ENCODE measurements at regions not wholly inside any gene's neighbourhood (a gene's known extent, or its start where the extent isn't known, plus 50 kb on each side); places are given as distances from the start of the nearest gene placed in this dataset.
"Not testable (repeated sequence)": the region's sequence is repeated elsewhere in the genome, so short reads cannot be mapped to it uniquely, and the experiment has no call there.

DNA sequence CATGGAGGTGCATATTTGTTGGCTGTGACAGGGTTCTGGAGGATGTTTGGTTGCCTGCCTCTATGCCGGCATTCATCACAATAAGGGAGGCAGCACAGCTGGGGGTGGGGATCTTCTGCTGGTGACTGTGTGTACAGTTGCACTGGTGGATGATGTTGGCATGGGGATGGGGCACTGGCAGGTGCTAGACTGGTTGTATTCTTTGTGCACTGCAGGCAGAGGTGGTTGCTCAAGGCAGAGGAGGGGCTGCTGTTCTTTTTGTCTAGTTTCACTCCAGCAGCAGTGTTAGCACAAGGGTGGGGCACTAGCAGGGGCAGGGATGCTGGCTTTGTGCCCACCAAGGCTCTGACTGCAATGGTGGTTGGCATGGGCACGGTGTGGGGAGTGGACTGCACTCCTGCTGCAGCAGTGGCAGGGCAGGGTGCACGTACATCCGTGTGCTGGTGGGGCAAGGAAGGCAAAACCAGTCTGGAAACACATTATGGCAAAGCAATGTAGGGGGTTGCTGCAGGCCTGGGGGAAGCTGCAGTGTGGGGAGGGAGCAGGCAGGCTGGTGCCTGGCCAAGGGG, 69.3 kb downstream of the ISOC1 start:
- no peak for DNase-seq (ENCODE audit: low read depth)

DNA sequence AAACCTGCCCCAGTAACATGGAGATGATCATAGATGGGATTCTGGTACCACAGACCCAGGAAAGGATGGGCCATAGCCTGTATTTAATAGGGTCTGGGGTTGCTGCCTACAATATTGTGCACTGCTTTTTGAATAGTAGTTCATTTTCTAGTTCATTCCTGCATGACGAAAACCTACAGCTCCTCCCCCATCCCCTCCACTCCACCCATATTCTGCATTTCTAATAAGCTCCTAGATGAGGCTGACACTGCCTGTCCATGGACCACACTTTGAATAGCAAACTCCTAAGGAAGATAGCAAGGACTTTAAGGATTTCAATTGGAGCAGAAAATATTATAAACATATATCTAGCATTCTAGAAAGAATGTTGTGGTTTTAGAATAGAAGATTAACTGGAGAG, 75.5 kb downstream of the ISOC1 start:
- DNase-seq (ENCODE audit: low read depth) = no peak

DNA sequence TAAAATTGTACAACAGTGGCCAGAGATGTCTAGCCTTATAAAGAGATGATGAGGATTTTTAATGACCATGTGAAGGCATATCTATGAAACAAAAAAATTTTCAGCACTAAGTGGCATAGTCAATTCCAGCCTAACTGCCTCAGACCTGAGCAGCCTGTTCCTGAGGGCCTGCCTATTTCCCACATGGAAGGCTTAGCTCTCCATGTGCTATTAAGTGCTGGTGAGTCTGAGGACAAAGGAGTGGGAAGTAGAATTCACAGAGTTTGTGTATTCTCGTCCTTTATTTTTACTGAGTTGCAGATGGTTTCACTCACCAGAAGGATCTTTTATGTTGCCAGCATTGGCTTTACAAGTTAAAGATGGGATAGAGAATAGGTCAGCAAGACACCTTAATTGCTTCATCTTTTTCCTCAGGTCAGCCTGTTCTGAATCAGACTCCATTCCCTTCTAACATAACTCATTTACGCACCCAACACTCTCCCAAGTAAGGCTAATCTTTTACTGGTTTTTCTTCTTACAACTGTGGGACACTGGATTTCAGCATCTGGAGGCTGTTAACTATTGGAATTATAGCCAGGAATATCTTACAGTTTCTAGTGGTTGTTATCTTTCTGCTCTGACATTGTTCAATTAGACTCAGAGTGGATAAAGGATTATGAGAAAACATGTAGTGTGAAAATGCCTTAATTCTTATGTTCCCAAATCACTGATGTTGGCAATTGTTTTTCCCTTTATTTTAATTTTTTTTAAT, 76.8 kb downstream of the ISOC1 start:
- no peak for DNase-seq (ENCODE audit: low read depth)

DNA sequence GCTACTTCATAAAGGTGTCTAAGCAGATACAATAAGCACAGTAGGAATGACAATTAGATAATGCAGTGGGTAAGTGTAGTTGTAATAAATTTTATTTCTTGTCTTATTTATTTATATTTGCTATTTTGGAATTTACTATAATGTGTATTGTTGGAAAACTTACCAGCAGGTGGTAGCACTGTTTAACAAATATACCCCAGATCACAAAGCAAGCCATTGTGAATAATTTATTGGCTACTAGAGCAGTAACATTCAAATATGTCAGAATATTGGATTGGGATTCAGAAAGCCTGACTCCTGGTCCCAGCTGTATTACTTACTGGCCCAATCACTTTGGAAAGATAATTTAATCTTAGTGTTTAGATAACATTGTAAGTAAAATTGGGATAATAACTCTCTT, 78.0 kb downstream of the ISOC1 start:
- DNase-seq (ENCODE audit: low read depth) = peak; percentile 4

DNA sequence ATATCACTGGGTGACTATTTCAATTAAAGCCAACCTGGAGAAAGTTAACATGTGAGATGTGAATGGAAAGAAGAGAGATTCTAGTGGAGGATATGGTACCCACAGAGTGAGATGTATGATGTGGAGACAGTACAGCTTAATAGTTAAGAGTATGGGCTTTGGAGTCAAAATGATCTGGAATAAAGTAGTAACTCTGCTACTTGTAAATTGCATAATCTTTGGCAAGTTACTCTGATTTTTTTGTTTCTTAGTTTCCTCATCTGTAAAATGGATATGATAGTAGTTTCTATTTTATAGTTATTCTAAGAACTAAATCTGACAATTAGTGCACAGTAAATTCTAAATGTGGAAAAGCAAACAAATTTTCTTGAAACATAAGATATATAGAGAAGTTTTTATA, 79.2 kb downstream of the ISOC1 start:
- no peak for DNase-seq (ENCODE audit: low read depth)

DNA sequence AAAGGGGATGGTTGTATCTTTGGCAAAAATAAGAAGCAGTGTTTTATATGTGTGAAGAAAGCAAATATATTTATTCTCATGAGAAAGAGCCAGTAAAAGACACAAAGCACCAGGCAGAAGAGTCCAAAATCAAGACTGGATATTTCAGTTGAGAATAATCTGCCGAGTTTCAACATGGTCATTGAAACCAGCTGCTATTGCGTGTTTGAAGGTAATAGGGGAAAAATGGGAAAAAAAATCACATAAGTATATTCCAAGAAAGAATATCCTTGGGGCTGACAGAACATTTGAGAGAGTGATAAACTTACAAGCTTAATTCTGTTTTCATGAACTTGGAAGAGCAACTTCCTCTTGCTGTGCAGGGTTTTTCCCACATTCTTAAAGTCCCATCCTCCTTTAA, 79.9 kb downstream of the ISOC1 start:
- no peak for DNase-seq (ENCODE audit: low read depth)

DNA sequence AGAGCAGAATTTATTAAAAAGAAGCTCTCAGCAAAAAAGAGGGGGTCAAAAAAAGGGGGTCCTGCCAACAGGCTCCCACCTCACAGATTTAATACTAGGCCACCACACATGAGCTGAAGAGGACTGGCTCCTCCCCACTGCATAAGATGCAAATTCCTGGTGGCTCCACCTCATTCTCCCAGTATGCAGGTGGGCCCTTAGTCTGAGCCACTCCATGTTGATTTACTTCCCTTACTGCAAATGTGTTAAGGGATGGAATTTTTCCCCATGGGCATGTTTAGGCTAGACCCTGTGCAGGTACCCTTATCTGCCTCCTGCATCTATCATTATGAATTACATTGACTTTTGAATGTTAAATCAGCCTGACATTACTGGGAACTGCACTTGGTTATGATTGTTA, 82.9 kb downstream of the ISOC1 start:
- no peak for DNase-seq (ENCODE audit: low read depth)

DNA sequence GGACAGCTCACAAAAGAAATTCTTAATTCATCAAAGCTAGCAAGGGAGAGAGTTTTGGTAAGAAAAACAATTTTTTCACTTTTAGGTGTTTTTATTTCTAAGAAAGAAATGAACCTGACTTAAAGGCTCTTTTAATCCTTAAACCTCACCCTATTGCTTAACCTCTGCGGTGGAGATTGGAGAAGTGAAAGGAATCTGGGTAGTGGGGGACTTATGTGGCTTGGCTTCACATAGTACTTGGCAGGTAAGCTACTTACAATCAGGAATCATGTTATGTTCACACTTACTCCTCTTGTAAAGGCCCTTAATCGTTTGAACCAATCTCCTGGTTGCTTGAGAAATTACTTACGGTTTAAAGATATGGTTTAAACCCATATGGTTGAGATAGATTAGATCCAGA, 104.8 kb downstream of the ISOC1 start:
- DNase-seq (ENCODE audit: low read depth) = no peak

DNA sequence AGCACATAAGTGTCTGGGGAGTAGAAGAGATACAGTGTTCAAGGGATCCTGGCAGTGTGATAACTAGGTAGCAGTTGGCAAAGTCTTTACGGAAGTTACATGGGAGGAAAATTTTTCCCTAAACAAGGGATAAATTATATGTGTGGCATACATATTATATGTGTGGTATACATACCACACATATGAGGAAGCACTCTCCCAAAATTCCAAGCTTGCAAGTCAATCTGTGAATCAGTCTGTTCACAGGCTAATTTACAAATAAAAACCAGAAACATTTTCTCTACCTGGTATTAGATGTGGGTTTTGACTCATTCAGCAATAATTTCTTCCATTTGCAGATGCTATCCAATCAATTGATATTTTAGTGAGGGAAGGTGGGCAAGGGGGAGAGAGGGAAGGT, 110.0 kb downstream of the ISOC1 start:
- no peak for DNase-seq (ENCODE audit: low read depth)

DNA sequence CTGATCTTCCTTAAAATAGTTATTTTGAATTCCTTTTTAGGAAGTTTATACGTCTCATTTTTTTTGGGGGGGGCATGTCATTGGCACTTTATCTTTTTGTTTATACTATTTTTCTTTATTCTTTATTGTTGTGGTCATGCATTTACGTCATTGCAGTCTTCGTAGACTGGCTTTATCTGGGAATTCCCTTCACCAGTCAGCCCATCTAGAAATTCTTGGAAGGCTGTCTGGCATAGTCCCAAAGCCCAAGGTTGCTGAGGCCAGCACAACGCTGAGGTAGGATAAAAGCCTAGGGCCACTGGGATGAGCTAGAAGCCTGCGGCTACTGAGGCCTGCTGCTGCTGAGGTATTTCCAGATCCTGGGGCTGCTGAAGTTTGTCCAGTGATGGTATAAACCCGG, 121.5 kb downstream of the ISOC1 start:
- DNase-seq (ENCODE audit: low read depth) = no peak

DNA sequence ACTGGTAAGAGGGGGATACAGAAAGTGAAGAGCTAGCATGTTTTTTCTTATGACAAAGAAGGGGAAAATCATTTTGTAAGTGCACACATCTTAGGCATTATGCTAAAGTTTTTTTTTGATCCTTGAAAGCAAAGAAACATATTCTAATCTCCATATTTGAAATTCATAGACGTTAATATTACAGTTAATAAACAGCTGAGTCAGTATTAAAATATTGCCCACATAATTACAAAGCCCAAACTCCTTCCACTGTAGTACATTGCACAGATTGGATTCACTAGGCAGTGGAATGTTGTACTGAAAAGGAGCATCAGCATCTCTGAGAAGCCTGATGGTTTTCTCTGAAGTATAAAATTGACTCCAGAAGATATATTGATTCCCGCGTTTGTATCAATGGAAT, 122.6 kb downstream of the ISOC1 start:
- DNase-seq (ENCODE audit: low read depth) = no peak

DNA sequence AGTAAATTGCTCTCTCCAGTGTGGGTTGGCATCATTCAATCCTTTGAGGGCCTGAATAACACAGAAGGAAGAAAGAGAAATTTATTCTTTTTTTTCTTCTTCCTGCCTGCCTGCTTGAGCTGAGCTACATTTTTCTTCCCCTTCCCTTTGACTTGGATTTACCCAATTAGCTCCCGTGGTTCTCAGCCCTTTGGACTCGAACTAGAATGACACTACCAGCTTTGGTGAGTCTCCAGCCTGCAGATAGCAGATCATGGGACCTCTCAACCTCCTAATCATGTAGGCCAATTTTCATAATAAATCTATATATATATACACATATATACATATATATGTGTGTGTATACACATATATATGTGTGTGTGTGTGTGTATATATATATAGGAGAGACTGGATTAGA, 128.6 kb downstream of the ISOC1 start:
- no peak for DNase-seq (ENCODE audit: low read depth)

DNA sequence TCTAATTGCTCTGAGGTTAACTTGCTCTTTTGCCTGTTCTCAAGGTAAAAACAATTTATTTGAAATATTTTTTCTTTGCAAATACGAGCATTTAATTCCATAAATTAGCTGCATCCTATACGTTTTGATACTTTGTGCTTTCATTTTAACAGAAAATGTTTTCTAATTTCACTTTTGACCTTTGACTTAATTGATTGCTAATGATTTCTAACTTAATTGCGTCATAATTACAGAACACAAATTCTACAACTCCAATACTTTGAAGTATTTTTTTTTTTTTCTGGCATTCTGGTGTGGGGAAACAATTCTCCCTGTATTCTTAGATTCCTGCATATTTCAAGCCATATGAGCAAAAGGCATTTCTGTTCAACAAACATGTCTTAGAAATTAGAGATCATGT, 134.0 kb downstream of the ISOC1 start:
- no peak for DNase-seq (ENCODE audit: low read depth)

DNA sequence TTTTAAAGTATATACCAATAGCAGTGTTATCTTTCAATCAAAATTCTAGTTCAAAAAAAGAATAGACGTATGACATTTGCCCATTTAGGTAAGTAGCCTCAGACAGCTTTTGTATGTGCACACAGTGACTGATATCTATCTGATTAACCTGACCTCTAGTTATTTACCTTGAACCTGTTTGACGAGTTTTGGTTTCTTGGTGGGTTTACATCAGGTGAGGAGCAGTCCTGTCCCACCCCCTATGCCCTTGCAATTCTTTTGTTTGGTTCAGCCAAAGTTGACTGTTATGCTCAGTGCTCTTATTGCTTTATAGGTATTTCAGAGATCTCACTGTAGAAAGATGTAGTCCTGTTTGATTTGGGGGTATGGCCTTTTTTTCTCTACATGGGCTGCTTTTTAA, 147.2 kb downstream of the ISOC1 start:
- no peak for DNase-seq (ENCODE audit: low read depth)

DNA sequence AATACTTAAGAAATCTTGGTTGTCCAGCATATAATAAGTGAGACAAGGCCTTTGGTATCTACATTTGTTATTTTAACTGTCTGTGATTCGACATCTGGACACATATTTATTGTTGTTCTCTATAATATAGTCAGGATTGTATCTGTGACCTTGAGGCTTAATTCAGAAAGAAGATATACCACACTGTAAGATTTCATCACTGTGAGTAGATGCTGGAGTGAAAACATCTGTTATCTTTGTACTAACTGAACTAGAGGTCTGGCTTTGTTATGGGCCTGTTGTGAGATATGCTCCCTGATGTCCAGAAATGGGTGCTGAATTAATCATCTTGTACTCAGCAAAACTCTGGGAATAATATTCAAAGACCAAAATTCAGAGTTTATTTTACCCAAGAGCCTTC, 148.5 kb downstream of the ISOC1 start:
- DNase-seq (ENCODE audit: low read depth) = no peak

DNA sequence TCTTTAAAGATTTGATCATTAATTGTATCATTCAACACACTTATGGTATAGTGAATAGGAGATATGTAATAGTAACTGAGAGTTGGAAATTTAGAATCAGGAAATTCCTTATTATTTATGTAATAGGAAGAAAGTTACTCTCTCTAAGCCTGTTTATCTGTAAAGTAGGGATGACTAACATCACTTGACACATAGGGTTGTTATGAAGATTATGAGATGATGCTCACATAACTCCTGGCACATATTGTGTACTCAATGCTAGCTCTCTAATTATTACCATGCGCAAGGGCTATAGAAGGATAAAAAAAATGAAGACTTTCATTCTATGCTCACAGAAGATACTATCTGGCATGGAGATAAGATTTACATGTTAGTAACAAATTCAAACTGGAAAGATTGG, 149.9 kb downstream of the ISOC1 start:
- no peak for DNase-seq (ENCODE audit: low read depth)

DNA sequence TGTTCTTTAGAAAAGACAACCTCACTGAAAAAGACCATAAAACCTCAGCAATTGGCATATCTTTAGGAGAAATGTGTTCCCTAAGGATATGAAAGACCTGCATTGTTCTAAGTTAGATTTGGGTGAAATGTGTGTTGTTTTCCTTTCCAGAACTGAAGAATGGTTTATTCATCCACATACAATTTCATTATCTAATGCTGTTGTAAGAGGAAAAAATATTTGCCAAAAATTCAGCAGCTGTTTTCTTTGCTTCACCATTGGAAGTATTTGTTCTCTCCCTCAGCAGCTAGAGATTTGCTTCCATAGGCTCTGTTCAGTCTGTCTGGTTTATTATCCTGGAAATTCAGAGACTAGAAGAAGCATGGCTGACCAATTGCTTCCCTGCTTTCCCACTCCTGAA, 150.9 kb downstream of the ISOC1 start:
- no peak for DNase-seq (ENCODE audit: low read depth)

DNA sequence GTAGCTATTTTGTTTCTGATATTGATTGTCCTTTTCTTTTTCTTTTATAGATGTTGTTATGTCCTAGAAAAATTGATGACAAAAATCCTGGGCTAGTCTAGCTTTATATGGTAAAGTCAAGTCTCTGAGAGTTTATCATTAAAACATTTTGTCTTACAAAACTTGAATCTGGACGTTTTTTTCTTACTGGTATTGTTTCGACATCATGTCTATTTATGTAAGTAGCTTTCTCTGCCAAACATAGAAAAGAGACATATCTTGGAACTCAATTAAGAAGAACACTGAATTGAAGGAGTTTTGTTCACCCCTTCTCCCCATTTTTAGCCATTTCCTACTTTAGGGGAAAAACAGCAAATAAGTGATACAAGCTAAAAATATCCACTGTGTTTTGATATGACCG, 151.5 kb downstream of the ISOC1 start:
- DNase-seq (ENCODE audit: low read depth) = no peak

DNA sequence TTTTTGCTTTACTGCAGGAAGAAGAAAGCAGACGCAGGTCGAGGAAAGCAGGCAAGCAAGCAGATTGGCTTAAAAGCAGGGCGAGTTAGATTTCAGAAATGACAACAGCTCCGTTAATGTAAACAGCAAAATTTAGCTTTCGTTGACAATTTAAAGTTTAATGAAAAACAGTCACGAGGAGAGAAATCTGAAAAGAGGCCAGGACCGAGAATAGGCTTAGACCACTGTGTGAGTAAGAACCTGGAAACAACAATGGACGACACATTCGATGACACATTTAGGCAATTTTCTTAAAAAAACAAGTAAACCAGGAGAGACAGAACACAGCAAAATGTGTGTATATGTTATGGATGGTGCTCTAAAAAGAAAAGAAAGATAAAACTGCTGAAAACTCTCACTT, 155.3 kb downstream of the ISOC1 start:
- no peak for DNase-seq (ENCODE audit: low read depth)

DNA sequence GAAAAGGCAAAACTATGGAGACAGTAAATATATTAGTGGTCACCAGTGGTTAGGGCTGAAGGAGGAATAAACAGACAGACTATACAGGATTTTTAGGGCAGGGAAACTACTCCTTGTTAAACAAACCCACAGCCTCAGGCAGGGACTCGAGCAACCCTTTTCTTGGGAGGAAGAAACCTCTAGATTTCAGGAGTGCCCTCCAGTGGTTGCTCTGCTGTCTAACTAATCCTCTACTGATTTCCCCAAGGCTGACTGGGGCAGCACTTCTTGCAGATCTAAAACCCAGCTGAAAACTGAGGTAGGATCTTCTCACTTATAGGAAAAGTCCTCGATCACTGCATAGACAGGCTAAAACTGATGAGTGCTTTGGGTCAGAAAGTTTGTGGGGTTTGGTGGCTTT, 176.8 kb downstream of the ISOC1 start:
- no peak for DNase-seq (ENCODE audit: low read depth)

DNA sequence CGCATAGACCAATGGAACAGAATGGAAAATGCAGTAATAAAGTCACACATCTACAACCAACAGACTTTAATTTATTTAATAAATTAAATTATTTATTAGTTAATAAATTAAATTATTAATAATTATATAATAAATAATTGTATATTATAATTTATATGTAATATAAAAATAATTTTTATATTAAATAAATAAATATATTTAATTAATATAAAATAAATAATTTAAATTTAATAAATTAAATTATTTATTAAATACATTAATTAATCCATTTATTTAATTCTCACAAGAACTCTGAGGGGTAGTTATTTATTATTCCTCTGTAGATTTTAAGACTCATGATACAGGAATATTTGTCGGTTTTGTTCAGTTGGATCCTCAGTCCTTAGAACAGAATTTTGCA, 176.1 kb upstream of the ADAMTS19 start:
- no peak for DNase-seq (ENCODE audit: low read depth)

DNA sequence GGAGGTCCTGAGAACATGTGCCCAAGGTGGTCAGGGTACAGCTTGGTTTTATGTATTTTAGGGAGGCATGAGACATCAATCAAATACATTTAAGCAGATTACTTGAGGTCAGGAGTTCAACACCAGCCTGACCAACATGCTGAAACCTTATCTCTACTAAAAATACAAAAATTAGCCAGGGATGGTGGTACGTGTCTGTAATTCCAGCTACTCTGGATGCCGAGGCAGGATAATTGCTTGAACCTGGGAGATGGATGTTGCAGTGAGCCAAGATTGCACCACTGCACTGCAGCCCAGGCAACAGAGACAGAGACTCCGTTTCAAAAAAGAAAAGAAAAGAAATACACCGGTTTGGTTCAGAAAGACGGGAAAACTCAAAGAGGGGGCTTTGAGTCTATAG, 165.9 kb upstream of the ADAMTS19 start:
- not testable (repeated sequence) for DNase-seq (ENCODE audit: low read depth)

DNA sequence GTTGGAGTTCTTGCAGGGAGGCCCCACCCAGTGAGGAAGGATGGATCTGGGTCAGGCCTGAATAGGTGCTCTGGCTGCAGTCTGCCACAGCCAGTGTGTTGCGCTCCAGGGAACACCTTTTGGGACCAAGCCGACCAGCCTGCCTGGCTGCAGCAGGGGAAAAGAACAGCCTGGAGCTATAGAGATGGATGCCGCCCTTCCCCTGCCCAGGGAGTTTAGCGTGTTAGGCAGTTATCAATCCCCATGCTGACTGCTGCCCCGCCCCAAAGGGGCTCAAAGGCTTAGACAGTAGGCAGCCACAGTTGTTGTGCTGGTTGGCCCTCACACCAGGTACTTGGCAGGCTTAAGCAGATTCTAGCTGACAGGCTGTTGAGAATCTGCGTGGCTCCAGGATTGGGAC, 153.4 kb upstream of the ADAMTS19 start:
- DNase-seq (ENCODE audit: low read depth) = no peak

DNA sequence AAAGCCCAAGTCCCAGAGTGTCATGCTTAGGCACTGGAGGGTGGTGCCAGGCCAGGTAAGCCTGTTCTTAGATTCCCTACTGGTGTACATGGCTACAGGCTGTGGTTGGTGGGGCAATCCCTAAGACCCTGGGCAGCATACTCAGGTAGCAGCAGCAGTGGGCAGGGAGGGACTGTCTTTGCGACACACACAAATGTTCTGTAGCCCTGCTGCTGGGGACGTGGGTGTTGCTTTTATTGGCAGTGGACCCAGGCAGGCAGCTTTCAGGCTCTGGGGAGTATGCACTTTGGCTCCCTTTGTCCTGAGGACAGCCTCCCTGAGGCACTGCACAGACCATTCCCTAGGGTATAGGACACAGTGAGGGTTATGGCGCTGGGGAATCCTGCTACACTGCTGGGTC, 137.1 kb upstream of the ADAMTS19 start:
- no peak for DNase-seq (ENCODE audit: low read depth)
